ENCODE measurements at regions not wholly inside any gene's neighbourhood (a gene's known extent, or its start where the extent isn't known, plus 50 kb on each side); places are given as distances from the start of the nearest gene placed in this dataset.

DNA sequence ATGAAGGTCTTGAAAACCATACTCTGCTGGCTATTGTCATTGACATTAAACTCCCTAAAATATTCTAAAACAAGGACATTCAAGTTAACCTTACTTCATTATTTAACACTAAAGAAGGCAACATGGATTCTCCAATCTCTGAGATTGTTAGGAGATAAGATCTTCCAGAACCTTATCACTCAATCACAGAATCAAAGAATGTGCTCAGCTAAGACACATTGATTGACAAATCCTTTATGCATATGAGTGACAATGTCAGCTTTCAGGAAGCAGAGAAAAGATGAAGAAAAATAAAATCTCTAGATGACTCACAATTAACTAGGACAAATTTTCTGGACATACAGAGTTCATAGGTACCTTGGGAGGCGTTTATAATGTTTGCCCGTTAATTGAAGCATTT, 787.2 kb downstream of the TSN start:
- TF ChIP-seq REST (tag by site-specific recombination; IDR thresholded peaks at IDR 0.05) (no peak), CTCF (tag by site-specific recombination; IDR thresholded peaks at IDR 0.05) (no peak), ZNF624 (tag by site-specific recombination; IDR thresholded peaks at IDR 0.05) (no peak), ZNF629 (tag by site-specific recombination; IDR thresholded peaks at IDR 0.05) (no peak), ZNF184 (tag by site-specific recombination; IDR thresholded peaks at IDR 0.05) (no peak), YY1 (tag by site-specific recombination; IDR thresholded peaks at IDR 0.05) (no peak), ZNF692 (tag by site-specific recombination; IDR thresholded peaks at IDR 0.05) (no peak), ZBTB10 (tag by site-specific recombination; IDR thresholded peaks at IDR 0.05) (no peak), ZNF830 (tag by site-specific recombination; IDR thresholded peaks at IDR 0.05; ENCODE audit: low read depth) (no peak), ZNF311 (tag by site-specific recombination; IDR thresholded peaks at IDR 0.05; ENCODE audit: borderline replicate concordance) (no peak), ZNF558 (tag by site-specific recombination; IDR thresholded peaks at IDR 0.05) (no peak), WT1 (tag by site-specific recombination; IDR thresholded peaks at IDR 0.05) (no peak)
- TF ChIP-seq, protein P1, sequence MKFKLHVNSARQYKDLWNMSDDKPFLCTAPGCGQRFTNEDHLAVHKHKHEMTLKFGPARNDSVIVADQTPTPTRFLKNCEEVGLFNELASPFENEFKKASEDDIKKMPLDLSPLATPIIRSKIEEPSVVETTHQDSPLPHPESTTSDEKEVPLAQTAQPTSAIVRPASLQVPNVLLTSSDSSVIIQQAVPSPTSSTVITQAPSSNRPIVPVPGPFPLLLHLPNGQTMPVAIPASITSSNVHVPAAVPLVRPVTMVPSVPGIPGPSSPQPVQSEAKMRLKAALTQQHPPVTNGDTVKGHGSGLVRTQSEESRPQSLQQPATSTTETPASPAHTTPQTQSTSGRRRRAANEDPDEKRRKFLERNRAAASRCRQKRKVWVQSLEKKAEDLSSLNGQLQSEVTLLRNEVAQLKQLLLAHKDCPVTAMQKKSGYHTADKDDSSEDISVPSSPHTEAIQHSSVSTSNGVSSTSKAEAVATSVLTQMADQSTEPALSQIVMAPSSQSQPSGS (tag by site-specific recombination; IDR thresholded peaks at IDR 0.05; ENCODE audit: low read depth), result no peak
- TF ChIP-seq, protein P2, sequence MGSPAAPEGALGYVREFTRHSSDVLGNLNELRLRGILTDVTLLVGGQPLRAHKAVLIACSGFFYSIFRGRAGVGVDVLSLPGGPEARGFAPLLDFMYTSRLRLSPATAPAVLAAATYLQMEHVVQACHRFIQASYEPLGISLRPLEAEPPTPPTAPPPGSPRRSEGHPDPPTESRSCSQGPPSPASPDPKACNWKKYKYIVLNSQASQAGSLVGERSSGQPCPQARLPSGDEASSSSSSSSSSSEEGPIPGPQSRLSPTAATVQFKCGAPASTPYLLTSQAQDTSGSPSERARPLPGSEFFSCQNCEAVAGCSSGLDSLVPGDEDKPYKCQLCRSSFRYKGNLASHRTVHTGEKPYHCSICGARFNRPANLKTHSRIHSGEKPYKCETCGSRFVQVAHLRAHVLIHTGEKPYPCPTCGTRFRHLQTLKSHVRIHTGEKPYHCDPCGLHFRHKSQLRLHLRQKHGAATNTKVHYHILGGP (tag by site-specific recombination; IDR thresholded peaks at IDR 0.05), result no peak
